Esophagus squamous epithelium (tissue), 5 donors: ENCODE measurements at regions not wholly inside any gene's neighbourhood (a gene's known extent, or its start where the extent isn't known, plus 50 kb on each side); places are given as distances from the start of the nearest gene placed in this dataset.

Source experiments
- DNase-seq: peaks from one replicate; lab custom pipeline; 2025; lab: John Stamatoyannopoulos, UW
- H3K27ac ChIP-seq, 4 donors: fragments of 200-600 bp; sonication (generic); one replicate each; pipeline ENCODE4 v1.5.1; 2016 to 2019; ENCODE audit warnings: mild to moderate bottlenecking in 1 of 4
- H3K27me3 ChIP-seq, 4 donors: fragments of 200-600 bp; sonication (generic); 1 replicate in 3 of 4; 2 replicates in 1 of 4; pipeline versions ENCODE4 v1.5.1 to v1.6.0; 2017 to 2021; ENCODE audit warnings: antibody characterized with exemption in 1 of 4
- H3K36me3 ChIP-seq, 3 donors: fragments of 200-600 bp; sonication (generic); one replicate each; pipeline ENCODE4 v1.5.1; 2016 to 2019
- H3K4me1 ChIP-seq, 3 donors: fragments of 200-600 bp; sonication (generic); one replicate each; pipeline ENCODE4 v1.5.1; 2017 to 2019
- H3K4me3 ChIP-seq, 4 donors: fragments of 200-600 bp; sonication (generic); 1 replicate in 3 of 4; 2 replicates in 1 of 4; pipeline ENCODE4 v1.5.1; 2016 to 2019; ENCODE audit warnings: mild to moderate bottlenecking in 2 of 4, moderate library complexity in 1 of 4
- H3K9me3 ChIP-seq, 3 donors: fragments of 200-600 bp; sonication (generic); one replicate each; pipeline ENCODE4 v1.5.1; 2016 to 2019
- POLR2A ChIP-seq, 4 donors: fragments of 450-650 bp; IDR thresholded peaks; one replicate each; pipeline ENCODE4 v1.6.1; 2017; ENCODE audit warnings: antibody characterized with exemption in 4 of 4, mild to moderate bottlenecking in 4 of 4, moderate library complexity in 3 of 4
- WGBS, 2 donors: methylation state at CpG; one replicate each; pipeline ENCODE4 v1.1.5; 2018; 5-methylcytosine and 5-hydroxymethylcytosine counted together
- intact Hi-C: fragments of 100-400 bp; cut with DNase I; formaldehyde crosslinking; loops from one replicate; pipeline ENCODE4 v1.15.0; 2022
- TF ChIP-seq, protein P1 (sequence below), 6 experiments: fragments of 450-650 bp in 4 of 6; fragments of 200-600 bp in 2 of 6; sonication (generic) in 2 of 6; IDR thresholded peaks; one replicate each; pipeline ENCODE4 v1.5.1; 2016 to 2019; ENCODE audit warnings: antibody characterized with exemption in 6 of 6, mild to moderate bottlenecking in 4 of 6, moderate library complexity in 4 of 6
- donor health status: DM: yes; HTN: yes; CAD: no.

DNA sequence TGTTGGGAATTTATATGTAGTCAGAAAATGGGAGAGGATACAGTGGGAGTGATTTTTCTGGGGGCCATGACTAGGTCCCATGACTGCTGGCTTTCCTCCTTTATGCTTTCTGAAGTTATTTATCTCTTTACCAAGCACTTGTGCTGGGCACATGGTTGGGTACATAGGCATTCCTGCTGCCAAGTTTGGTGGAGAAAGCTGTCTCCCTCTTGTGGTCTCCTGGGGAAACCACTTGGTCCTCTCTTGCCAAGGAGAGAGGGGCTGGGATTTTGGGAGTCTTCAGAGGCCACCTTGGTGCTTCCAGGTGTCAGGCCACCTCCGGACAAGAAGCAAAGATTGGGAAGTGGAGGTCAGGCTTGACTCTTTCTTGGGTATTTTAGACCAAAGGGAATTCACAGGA lies 120.2 kb upstream of the KCNE2 start:
- intact Hi-C loops, result no loop called here
- DNase-seq, result no peak
- Histone ChIP-seq H3K27ac (no peak overlapping the region), H3K27me3 (no peaks in the 10 kb centered on the region), H3K9me3 (peaks cover 0 to 9% (median 7%) of the 10 kb centered on the region in 3 donors), H3K4me3 (no peak overlapping the region), H3K36me3 (no peaks in the 10 kb centered on the region), H3K4me1 (no peaks in the 10 kb centered on the region)
- no peak for TF ChIP-seq POLR2A (IDR thresholded peaks at IDR 0.05)
- TF ChIP-seq, protein P1, sequence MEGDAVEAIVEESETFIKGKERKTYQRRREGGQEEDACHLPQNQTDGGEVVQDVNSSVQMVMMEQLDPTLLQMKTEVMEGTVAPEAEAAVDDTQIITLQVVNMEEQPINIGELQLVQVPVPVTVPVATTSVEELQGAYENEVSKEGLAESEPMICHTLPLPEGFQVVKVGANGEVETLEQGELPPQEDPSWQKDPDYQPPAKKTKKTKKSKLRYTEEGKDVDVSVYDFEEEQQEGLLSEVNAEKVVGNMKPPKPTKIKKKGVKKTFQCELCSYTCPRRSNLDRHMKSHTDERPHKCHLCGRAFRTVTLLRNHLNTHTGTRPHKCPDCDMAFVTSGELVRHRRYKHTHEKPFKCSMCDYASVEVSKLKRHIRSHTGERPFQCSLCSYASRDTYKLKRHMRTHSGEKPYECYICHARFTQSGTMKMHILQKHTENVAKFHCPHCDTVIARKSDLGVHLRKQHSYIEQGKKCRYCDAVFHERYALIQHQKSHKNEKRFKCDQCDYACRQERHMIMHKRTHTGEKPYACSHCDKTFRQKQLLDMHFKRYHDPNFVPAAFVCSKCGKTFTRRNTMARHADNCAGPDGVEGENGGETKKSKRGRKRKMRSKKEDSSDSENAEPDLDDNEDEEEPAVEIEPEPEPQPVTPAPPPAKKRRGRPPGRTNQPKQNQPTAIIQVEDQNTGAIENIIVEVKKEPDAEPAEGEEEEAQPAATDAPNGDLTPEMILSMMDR (IDR thresholded peaks at IDR 0.05), result peak in 5 of 6 experiments; percentile 26 to 56 (median 29)
- WGBS, 2 donors, result 45% methylated on average over 1 of the region's 1 CpG; no CpG with 5 or more reads in 1 of the 2 donors

DNA sequence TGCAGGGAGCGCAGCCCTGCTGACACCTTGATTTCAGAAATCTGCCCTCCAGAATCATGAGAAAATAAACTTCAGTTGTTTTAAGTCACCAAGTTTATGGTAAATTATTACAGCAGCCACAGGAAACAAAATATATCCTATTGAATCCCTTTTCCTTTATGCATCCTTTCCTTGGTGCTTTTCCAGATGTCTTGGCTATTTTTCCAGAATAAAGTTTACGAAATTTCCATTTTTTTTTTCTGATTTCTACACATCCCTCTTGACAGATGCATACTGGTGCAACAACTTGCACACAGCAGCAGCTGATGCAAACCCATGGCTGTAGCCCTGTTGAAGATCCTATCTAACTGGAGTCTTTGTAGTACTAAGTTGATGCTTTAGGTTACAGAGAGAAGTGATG lies 111.1 kb upstream of the KCNE2 start:
- intact Hi-C loops, result no loop called here
- TF ChIP-seq POLR2A (IDR thresholded peaks at IDR 0.05), result no peak
- TF ChIP-seq, protein P1 (IDR thresholded peaks at IDR 0.05), result no peak
- no peak for DNase-seq

DNA sequence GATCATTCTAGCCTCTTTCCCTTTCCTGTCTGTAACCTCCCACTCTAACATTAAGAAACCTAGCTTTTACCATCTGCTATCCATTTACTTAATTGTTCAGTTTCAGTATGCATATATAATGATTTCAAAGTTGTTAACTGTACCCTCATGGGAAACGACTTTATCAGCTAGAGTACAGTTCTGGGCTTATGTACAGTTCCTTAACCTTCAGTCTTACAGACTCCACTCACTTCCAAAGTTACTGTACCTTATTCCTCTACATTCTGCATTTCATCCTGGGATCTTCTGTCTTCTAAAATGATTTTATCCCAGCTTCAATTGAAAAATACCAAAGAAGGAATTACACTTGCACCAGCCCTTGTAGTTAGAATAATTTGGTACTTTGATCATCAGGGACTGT lies 108.7 kb upstream of the KCNE2 start:
- Histone ChIP-seq H3K36me3 (no peaks in the 10 kb centered on the region), H3K9me3 (peaks cover 0 to 11% (median 9%) of the 10 kb centered on the region in 3 donors), H3K27me3 (no peaks in the 10 kb centered on the region), H3K4me3 (no peak overlapping the region), H3K4me1 (no peaks in the 10 kb centered on the region), H3K27ac (no peak overlapping the region)
- intact Hi-C loops, result no loop called here
- DNase-seq, result no peak
- TF ChIP-seq POLR2A (IDR thresholded peaks at IDR 0.05), result no peak
- TF ChIP-seq, protein P1 (IDR thresholded peaks at IDR 0.05), result no peak
- WGBS, 2 donors, result 64 to 73% methylated on average over 1 of the region's 1 CpG

More for the DNA sequence above, 111.1 kb upstream of the KCNE2 start:
- 66 to 83% methylated on average over 2 of the region's 2 CpGs for WGBS, 2 donors
- Histone ChIP-seq H3K4me3 (no peak overlapping the region), H3K9me3 (peaks cover 0 to 13% (median 9%) of the 10 kb centered on the region in 3 donors), H3K4me1 (no peaks in the 10 kb centered on the region), H3K27me3 (no peaks in the 10 kb centered on the region), H3K36me3 (no peaks in the 10 kb centered on the region), H3K27ac (no peak overlapping the region)

DNA sequence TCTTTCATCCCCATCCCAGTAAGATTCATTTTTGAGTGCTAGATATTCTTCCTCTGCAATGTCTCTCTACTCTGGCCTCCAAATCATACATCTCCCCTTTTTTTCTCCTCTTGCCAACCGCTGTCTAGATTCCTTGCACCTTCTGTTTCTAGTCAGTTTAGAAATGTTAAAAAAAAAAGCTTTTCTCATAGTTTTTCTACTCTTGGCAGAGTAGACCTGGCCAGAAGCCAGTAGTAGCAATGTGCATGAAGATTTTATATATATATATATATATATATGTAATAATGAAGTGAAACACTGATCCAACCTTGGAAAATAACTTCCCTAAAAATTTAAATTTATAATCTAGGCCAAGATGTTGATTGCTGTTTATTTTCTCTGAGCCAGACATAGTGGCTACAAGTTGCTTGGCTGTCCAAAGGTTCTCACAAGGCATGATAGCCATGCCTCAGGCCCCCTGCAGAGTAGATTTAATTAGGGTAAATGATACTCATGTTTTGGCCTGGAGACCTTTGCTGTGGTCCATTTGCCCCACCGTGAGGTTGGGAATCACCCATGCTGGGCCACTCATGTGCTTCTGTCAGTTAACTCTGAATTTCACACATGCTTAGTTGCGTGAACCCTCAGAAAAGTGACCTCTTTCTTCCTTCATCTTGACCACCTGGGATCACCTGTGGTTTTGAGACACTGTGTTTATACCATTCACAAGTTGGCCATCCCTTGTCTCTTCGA lies 103.4 kb upstream of the KCNE2 start:
- no peak overlapping the region for H3K27ac ChIP-seq
- no peak for DNase-seq
- 69 to 92% methylated on average over 4 of the region's 4 CpGs for WGBS, 2 donors
- peaks cover 0 to 19% (median 3%) of the 10 kb centered on the region in 3 donors for H3K4me1 ChIP-seq
- no peak overlapping the region for H3K4me3 ChIP-seq
- TF ChIP-seq, protein P1 (IDR thresholded peaks at IDR 0.05), result no peak
- TF ChIP-seq POLR2A (IDR thresholded peaks at IDR 0.05), result no peak
- no peaks in the 10 kb centered on the region for H3K36me3 ChIP-seq
- intact Hi-C loops, result no loop called here
- H3K9me3 ChIP-seq, result peaks cover 0 to 10% (median 2%) of the 10 kb centered on the region in 3 donors
- no peaks in the 10 kb centered on the region for H3K27me3 ChIP-seq

DNA sequence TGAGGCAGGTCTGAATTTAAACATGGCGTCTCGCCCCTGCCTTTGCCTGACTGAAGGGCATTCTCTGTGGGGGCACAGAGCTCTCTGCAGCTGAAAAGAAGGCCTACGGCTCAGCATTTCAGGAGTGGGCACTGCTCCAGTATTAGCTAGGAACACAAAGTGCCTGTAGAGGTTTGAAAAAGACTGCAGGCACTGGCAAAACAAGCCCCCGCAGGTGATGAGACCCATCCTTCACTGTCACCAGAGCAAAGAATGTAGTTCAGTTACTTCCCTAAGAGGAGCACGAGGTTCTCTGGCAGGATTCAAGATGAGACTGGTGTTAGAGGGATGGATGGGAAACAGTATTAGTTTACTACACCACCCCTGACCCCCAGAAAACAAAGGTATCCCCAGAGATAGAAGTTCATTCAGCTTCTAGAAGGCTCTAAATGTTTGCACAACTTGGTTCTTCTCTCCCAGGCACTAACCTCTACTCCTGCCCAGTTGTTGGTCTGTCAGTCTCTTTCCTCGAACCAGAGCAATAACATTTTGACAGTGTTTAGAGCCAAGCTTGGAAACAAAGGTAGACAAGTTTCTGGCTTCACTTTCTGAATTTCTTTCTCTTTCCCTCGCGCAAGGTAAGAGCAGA lies 101.9 kb upstream of the KCNE2 start:
- Histone ChIP-seq H3K9me3 (peaks cover 0 to 10% (median 0%) of the 10 kb centered on the region in 3 donors), H3K27me3 (no peaks in the 10 kb centered on the region), H3K36me3 (no peaks in the 10 kb centered on the region), H3K4me3 (no peak overlapping the region), H3K4me1 (peaks cover 0 to 19% (median 3%) of the 10 kb centered on the region in 3 donors), H3K27ac (peak overlapping the region in 2 of 4 donors; percentile 7 to 34)
- 21 to 34% methylated on average over 5 to 6 of the region's 8 CpGs for WGBS, 2 donors
- TF ChIP-seq, protein P1 (IDR thresholded peaks at IDR 0.05), result no peak
- no peak for TF ChIP-seq POLR2A (IDR thresholded peaks at IDR 0.05)
- no peak for DNase-seq
- intact Hi-C loops, result no loop called here
